OCI-LY1 (cell line): ENCODE measurements at regions not wholly inside any gene's neighbourhood (a gene's known extent, or its start where the extent isn't known, plus 50 kb on each side); places are given as distances from the start of the nearest gene placed in this dataset.

Experiments used
- H2AFZ ChIP-seq: fragments of 200-600 bp; sonication (generic), shearing (Covaris generic); 2 replicates; pipeline ENCODE4 v1.6.0; 2014; ENCODE audit warnings: antibody characterized with exemption, mild to moderate bottlenecking, low read length
- H3F3A ChIP-seq: fragments of 200-600 bp; sonication (generic), shearing (Covaris generic); 2 replicates; pipeline ENCODE4 v1.6.0; 2014; ENCODE audit warnings: mild to moderate bottlenecking, antibody characterized with exemption, low read length, moderate library complexity; ENCODE audit not compliant: insufficient read depth
- H3K27ac ChIP-seq: fragments of 200-600 bp; sonication (generic); 2 replicates; pipeline ENCODE4 v1.5.1; 2014; ENCODE audit warnings: low read length, mixed run types, mild to moderate bottlenecking, low read depth; ENCODE audit not compliant: poor library complexity, severe bottlenecking
- H3K27me3 ChIP-seq: fragments of 200-600 bp; sonication (generic); 2 replicates; pipeline ENCODE4 v1.6.0; 2014; ENCODE audit warnings: antibody characterized with exemption, mild to moderate bottlenecking, low read length, moderate library complexity; ENCODE audit not compliant: insufficient read depth
- H3K36me3 ChIP-seq: fragments of 200-600 bp; sonication (generic); 2 replicates; pipeline ENCODE4 v1.6.1; 2014; ENCODE audit warnings: mild to moderate bottlenecking, antibody characterized with exemption, low read length, moderate library complexity, mixed read lengths; ENCODE audit not compliant: insufficient read depth
- H3K4me1 ChIP-seq: fragments of 200-600 bp; sonication (generic); 2 replicates; pipeline ENCODE4 v1.5.1; 2014; ENCODE audit warnings: mild to moderate bottlenecking, low read length, moderate library complexity; ENCODE audit not compliant: insufficient read depth, severe bottlenecking
- H3K4me2 ChIP-seq: fragments of 200-600 bp; sonication (generic), shearing (Covaris generic); 2 replicates; pipeline ENCODE4 v1.6.1; 2014; ENCODE audit warnings: low read length
- H3K4me3 ChIP-seq: fragments of 200-600 bp; sonication (generic); 2 replicates; pipeline ENCODE4 v1.5.1; 2014; ENCODE audit warnings: low read length, low read depth, mild to moderate bottlenecking, mixed read lengths; ENCODE audit not compliant: poor library complexity, severe bottlenecking
- H3K79me2 ChIP-seq: fragments of 200-600 bp; shearing (Covaris generic); 2 replicates; pipeline ENCODE4 v1.6.1; 2016; ENCODE audit warnings: mixed run types, low read length, mixed read lengths; ENCODE audit not compliant: insufficient read depth
- H3K9ac ChIP-seq: fragments of 200-600 bp; sonication (generic), shearing (Covaris generic); 2 replicates; pipeline ENCODE4 v1.6.1; 2014; ENCODE audit warnings: mild to moderate bottlenecking, low read length, mixed read lengths
- H3K9me2 ChIP-seq: fragments of 200-600 bp; sonication (generic), shearing (Covaris generic); 2 replicates; pipeline ENCODE4 v1.6.1; 2014; ENCODE audit warnings: low read depth, mild to moderate bottlenecking, low read length, mixed read lengths
- H3K9me3 ChIP-seq: fragments of 200-600 bp; shearing (Covaris generic); 2 replicates; pipeline ENCODE4 v1.6.1; 2014; ENCODE audit warnings: low read length, mixed read lengths
- H4K20me1 ChIP-seq: fragments of 200-600 bp; sonication (generic), shearing (Covaris generic); 2 replicates; pipeline ENCODE4 v1.6.0; 2016; ENCODE audit warnings: mild to moderate bottlenecking, low read length; ENCODE audit not compliant: insufficient read depth
- EZH2 ChIP-seq: fragments of 200-600 bp; sonication (generic), shearing (Covaris generic); IDR thresholded peaks from 2 replicates; pipeline ENCODE4 v1.8.0; 2017; ENCODE audit warnings: borderline replicate concordance, mixed run types, mild to moderate bottlenecking, antibody characterized with exemption, low read length, moderate library complexity, mixed read lengths
- TF ChIP-seq, protein P1 (sequence below): fragments of 200-600 bp; sonication (generic), shearing (Covaris generic); IDR thresholded peaks from 2 replicates; pipeline ENCODE4 v1.5.1; 2017; ENCODE audit warnings: mild to moderate bottlenecking, antibody characterized with exemption, low read length, moderate library complexity, mixed read lengths

DNA sequence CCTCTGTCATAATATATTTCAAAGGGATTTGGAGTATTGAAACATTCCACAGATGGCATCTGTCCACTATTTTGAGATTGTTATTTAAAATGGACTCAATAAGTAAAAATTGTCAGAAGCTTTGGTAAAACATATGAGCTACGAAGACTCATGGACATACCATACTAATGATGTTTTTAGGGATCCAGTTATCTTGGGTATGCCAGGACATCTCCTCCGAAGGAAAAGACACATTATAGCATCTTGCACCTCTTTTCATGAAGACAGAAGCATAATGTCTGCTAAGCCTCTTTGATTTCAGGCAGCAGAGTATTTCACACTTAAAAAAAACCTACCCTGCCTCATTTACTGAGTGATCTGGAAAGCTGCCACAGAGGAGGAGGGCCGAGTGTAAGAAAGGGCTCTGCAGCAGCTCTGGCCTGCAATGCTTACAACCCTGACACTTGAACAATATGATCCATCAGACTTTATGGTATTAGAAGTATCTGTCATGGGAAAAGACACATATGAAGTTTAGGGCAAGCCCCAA lies 284.8 kb downstream of the TUSC7 start:
- TF ChIP-seq, protein P1, sequence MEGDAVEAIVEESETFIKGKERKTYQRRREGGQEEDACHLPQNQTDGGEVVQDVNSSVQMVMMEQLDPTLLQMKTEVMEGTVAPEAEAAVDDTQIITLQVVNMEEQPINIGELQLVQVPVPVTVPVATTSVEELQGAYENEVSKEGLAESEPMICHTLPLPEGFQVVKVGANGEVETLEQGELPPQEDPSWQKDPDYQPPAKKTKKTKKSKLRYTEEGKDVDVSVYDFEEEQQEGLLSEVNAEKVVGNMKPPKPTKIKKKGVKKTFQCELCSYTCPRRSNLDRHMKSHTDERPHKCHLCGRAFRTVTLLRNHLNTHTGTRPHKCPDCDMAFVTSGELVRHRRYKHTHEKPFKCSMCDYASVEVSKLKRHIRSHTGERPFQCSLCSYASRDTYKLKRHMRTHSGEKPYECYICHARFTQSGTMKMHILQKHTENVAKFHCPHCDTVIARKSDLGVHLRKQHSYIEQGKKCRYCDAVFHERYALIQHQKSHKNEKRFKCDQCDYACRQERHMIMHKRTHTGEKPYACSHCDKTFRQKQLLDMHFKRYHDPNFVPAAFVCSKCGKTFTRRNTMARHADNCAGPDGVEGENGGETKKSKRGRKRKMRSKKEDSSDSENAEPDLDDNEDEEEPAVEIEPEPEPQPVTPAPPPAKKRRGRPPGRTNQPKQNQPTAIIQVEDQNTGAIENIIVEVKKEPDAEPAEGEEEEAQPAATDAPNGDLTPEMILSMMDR = no peak
- TF ChIP-seq EZH2 = no peak
- no peaks in the 10 kb centered on the region for H4K20me1 ChIP-seq
- no peaks in the 10 kb centered on the region for H3K36me3 ChIP-seq
- H3K27me3 ChIP-seq = no peaks in the 10 kb centered on the region
- no peaks in the 10 kb centered on the region for H3K4me1 ChIP-seq
- no peak overlapping the region for H3K4me2 ChIP-seq
- H3F3A ChIP-seq = no peaks in the 10 kb centered on the region
- no peaks in the 10 kb centered on the region for H3K9me3 ChIP-seq
- no peaks in the 10 kb centered on the region for H3K9me2 ChIP-seq
- H3K27ac ChIP-seq = no peak overlapping the region
- H3K4me3 ChIP-seq = no peak overlapping the region
- no peak overlapping the region for H2AFZ ChIP-seq
- no peaks in the 10 kb centered on the region for H3K79me2 ChIP-seq
- H3K9ac ChIP-seq = no peak overlapping the region

DNA sequence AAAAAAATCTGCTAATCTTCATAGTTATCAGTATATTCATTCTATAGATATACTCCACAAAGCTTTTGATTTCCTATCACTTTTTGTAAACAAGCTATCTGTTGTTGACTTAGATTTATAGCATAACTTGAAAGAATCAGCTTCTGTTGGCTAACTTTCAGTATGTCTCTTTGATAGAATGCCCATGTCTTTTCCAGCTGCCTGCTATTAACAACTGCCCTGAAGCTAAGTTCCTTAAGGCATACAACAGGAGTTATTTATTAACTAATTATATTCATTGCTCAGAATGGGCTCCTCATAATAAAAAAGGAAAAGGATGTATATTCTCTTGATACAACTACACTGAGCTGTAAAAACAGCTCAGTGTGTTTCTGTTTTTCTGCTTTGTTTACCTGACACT lies 293.9 kb downstream of the TUSC7 start:
- H3K36me3 ChIP-seq = no peaks in the 10 kb centered on the region
- H4K20me1 ChIP-seq = no peaks in the 10 kb centered on the region
- no peak overlapping the region for H3K4me3 ChIP-seq
- H3K79me2 ChIP-seq = no peaks in the 10 kb centered on the region
- TF ChIP-seq, protein P1 = no peak
- TF ChIP-seq EZH2 = no peak
- no peak overlapping the region for H3K4me2 ChIP-seq
- H3K27me3 ChIP-seq = no peaks in the 10 kb centered on the region
- no peak overlapping the region for H3K9ac ChIP-seq
- H3K27ac ChIP-seq = no peak overlapping the region
- H3F3A ChIP-seq = no peaks in the 10 kb centered on the region
- H2AFZ ChIP-seq = no peak overlapping the region
- H3K4me1 ChIP-seq = no peaks in the 10 kb centered on the region
- H3K9me2 ChIP-seq = no peaks in the 10 kb centered on the region
- H3K9me3 ChIP-seq = no peaks in the 10 kb centered on the region

- no peaks in the 10 kb centered on the region for H3F3A ChIP-seq
- H3K4me1 ChIP-seq = no peaks in the 10 kb centered on the region
- no peaks in the 10 kb centered on the region for H4K20me1 ChIP-seq
- no peaks in the 10 kb centered on the region for H3K79me2 ChIP-seq
- H3K36me3 ChIP-seq = no peaks in the 10 kb centered on the region
- no peaks in the 10 kb centered on the region for H3K9me3 ChIP-seq
- H3K9ac ChIP-seq = no peak overlapping the region
- H3K4me2 ChIP-seq = no peak overlapping the region
- no peak overlapping the region for H3K27ac ChIP-seq
- TF ChIP-seq, protein P1 = no peak
- no peak for TF ChIP-seq EZH2
- H2AFZ ChIP-seq = no peak overlapping the region
- H3K4me3 ChIP-seq = no peak overlapping the region
- no peaks in the 10 kb centered on the region for H3K9me2 ChIP-seq
- H3K27me3 ChIP-seq = no peaks in the 10 kb centered on the region
Measured at GRCh38 chr3:117005274-117005673, 295.7 kb downstream of the TUSC7 start.
